ENCODE measurements at regions not wholly inside any gene's neighbourhood (a gene's known extent, or its start where the extent isn't known, plus 50 kb on each side); places are given as distances from the start of the nearest gene placed in this dataset.

DNA sequence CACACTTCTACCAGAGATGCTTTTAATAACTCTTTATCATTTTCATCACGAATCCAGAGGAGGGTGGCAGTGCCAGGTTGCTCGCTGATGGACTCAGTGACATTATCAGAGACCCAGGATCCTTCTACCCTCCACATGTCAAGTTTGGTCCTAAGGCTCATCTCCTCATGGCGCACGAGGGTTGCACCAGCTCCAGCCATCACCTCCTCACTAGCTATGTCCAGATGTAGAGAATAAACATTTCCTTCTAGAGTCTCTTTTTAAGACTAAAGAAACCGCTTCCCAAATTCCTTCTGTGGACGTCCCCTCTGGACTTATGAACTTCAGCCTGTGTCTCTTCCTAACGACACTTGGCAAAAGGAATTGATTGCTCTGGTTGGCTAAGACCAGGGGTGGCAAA is 178.7 kb downstream of the BMP7 start:
- TF ChIP-seq, protein P1, sequence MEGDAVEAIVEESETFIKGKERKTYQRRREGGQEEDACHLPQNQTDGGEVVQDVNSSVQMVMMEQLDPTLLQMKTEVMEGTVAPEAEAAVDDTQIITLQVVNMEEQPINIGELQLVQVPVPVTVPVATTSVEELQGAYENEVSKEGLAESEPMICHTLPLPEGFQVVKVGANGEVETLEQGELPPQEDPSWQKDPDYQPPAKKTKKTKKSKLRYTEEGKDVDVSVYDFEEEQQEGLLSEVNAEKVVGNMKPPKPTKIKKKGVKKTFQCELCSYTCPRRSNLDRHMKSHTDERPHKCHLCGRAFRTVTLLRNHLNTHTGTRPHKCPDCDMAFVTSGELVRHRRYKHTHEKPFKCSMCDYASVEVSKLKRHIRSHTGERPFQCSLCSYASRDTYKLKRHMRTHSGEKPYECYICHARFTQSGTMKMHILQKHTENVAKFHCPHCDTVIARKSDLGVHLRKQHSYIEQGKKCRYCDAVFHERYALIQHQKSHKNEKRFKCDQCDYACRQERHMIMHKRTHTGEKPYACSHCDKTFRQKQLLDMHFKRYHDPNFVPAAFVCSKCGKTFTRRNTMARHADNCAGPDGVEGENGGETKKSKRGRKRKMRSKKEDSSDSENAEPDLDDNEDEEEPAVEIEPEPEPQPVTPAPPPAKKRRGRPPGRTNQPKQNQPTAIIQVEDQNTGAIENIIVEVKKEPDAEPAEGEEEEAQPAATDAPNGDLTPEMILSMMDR (IDR thresholded peaks at IDR 0.05): no peak
- TF ChIP-seq POLR2AphosphoS5 (IDR thresholded peaks at IDR 0.05): no peak
